GM18867 (cell line): ENCODE measurements at regions not wholly inside any gene's neighbourhood (a gene's known extent, or its start where the extent isn't known, plus 50 kb on each side); places are given as distances from the start of the nearest gene placed in this dataset.
A peak's percentile ranks its signal among the peaks of the same experiment; 100 is the strongest.
"Not testable (repeated sequence)": the region's sequence is repeated elsewhere in the genome, so short reads cannot be mapped to it uniquely, and the experiment has no call there.

ENCODE experiments used
- ATAC-seq: cut with Tn5 transposase; IDR thresholded peaks from one replicate; pipeline ENCODE4 v1.9.1; 2021; ENCODE audit warnings: mild to moderate bottlenecking, moderate library complexity; ENCODE audit not compliant: unreplicated experiment

- not testable (repeated sequence) for ATAC-seq
These were observed 103.0 kb upstream of the FAM25C start for GRCh38 chr10:48102410-48103146.

GRCh38 chr10:48098854-48099253 is 99.3 kb upstream of the FAM25C start:
- ATAC-seq: not testable (repeated sequence)

DNA sequence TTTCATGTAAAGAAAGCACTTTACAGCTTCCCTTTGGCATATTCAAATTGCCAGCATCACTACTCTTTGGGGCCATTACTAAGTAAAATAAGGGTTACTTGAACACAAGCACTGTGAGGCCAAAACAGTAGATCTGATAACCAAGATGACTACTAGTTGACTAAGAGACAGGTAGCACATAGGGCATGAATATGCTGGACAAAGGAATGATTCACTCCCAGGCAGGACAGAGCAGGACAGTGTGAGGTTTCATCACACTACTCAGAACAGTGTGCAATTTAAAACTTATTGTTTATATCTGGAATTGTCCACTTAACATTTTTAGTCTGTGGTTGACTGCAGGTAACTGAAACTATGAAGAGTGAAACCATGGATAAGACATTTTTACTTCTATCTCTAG is 91.1 kb upstream of the FAM25C start:
- not testable (repeated sequence) for ATAC-seq

GRCh38 chr10:48088087-48088486 is 88.5 kb upstream of the FAM25C start:
- not testable (repeated sequence) for ATAC-seq

DNA sequence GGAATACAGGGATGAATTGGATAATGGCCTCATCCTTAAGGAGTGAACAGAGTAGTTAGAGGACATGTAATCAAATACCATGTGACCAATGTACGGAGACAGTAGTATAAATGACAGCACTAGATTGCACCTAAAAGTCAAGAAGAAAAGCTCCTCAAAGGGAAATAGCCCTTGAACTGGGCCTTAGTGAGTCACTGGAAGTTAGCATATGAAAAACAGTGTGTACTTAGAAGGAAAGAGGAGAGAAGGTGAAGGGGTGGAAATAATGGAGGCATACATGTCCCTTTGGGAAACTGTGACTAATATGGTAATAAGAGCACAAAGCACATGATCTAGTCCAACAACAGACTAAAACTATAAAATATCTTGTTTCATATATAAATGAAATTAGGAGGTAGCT is 84.9 kb upstream of the FAM25C start:
- ATAC-seq: not testable (repeated sequence)

GRCh38 chr10:48071228-48071627 is 71.6 kb upstream of the FAM25C start:
- not testable (repeated sequence) for ATAC-seq

- peak; percentile 99 for ATAC-seq
These were observed 64.5 kb upstream of the FAM25C start for GRCh38 chr10:48063944-48064625.

GRCh38 chr10:48055395-48055794 is 55.8 kb upstream of the FAM25C start:
- ATAC-seq: not testable (repeated sequence)
